LHCN-M2 (cell line): ENCODE measurements at regions not wholly inside any gene's neighbourhood (a gene's known extent, or its start where the extent isn't known, plus 50 kb on each side); places are given as distances from the start of the nearest gene placed in this dataset.
"Not testable (repeated sequence)": the region's sequence is repeated elsewhere in the genome, so short reads cannot be mapped to it uniquely, and the experiment has no call there.

Source experiments
- DNase-seq: peaks from one replicate; pipeline ENCODE4 v3.0.0-alpha.2; 2012; ENCODE audit warnings: low read depth

GRCh38 chr15:38945551-38946298 is 381.1 kb upstream of the RASGRP1 start:
- no peak for DNase-seq

- no peak for DNase-seq
Measured at GRCh38 chr15:38954090-38954489, 389.5 kb upstream of the RASGRP1 start.

GRCh38 chr15:38961456-38961855 is 396.8 kb upstream of the RASGRP1 start:
- no peak for DNase-seq

GRCh38 chr15:38961931-38962330 is 397.3 kb upstream of the RASGRP1 start:
- DNase-seq, result no peak

- DNase-seq, result peak; percentile 52
Measured at GRCh38 chr15:38972831-38973230, 408.2 kb upstream of the RASGRP1 start.

- DNase-seq, result no peak
Measured at GRCh38 chr15:38975282-38975990, 410.8 kb upstream of the RASGRP1 start.

- peak; percentile 79 for DNase-seq
Measured at GRCh38 chr15:38991126-38991525, 426.5 kb upstream of the RASGRP1 start.

- no peak for DNase-seq
Measured at GRCh38 chr15:38991701-38992100, 427.1 kb upstream of the RASGRP1 start.

GRCh38 chr15:38992506-38992905 is 427.9 kb upstream of the RASGRP1 start:
- DNase-seq, result peak; percentile 75

GRCh38 chr15:38992930-38993329 is 428.3 kb upstream of the RASGRP1 start:
- DNase-seq, result no peak

- no peak for DNase-seq
Measured at GRCh38 chr15:38994310-38994709, 429.7 kb upstream of the RASGRP1 start.

GRCh38 chr15:38996111-38996631 is 431.6 kb upstream of the RASGRP1 start:
- peak; percentile 96 for DNase-seq

GRCh38 chr15:38997841-38998240 is 433.2 kb upstream of the RASGRP1 start:
- no peak for DNase-seq

GRCh38 chr15:39000008-39000734 is 435.6 kb upstream of the RASGRP1 start:
- no peak for DNase-seq

- no peak for DNase-seq
Measured at GRCh38 chr15:39009740-39010139, 445.1 kb upstream of the RASGRP1 start.

GRCh38 chr15:39011066-39011465 is 446.5 kb upstream of the RASGRP1 start:
- not testable (repeated sequence) for DNase-seq

GRCh38 chr15:39013262-39013661 is 448.6 kb upstream of the RASGRP1 start:
- DNase-seq, result no peak

- DNase-seq, result no peak
Measured at GRCh38 chr15:39014682-39015081, 450.1 kb upstream of the RASGRP1 start.

GRCh38 chr15:39016706-39017105 is 452.1 kb upstream of the RASGRP1 start:
- DNase-seq, result peak; percentile 70

GRCh38 chr15:39018966-39019365 is 454.4 kb upstream of the RASGRP1 start:
- peak; percentile 86 for DNase-seq

GRCh38 chr15:39021341-39021740 is 456.7 kb upstream of the RASGRP1 start:
- DNase-seq, result no peak
